ENCODE measurements at regions not wholly inside any gene's neighbourhood (a gene's known extent, or its start where the extent isn't known, plus 50 kb on each side); places are given as distances from the start of the nearest gene placed in this dataset.
"Not testable (repeated sequence)": the region's sequence is repeated elsewhere in the genome, so short reads cannot be mapped to it uniquely, and the experiment has no call there.

DNA sequence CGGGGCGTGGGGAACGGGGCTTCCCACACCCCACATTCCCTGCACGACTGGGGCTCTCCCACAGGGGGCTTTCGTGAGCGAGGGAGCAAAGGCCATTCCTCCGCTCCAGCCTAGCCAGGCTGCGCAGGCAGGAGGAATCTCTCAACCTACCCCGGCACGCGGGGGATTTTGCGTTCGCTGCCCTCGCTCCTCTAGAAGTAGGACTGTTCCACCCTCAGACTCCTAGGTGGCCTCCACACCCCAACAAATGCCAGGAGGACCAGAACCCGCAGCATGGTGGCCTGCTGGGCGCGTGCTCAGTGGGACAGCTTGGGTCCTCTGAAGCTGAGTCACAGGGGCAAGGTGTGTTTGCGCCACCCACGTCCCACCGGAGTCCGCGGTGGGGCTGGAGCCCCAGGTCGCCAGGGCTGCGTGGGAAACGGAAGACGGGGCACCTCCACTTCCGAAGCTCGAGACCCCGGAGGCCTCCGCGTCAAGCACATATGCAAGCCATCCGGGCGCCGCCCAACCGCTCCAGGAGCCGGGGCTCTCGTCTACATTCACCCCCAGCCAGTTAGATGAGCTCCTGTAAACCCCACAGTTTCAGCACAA lies 1938.5 kb upstream of the DEFB115 start:
- H3K27me3 ChIP-seq (ENCODE audit: control insufficient read depth in 1 of 2, insufficient read depth in 2 of 2, low read length in 1 of 2): no peaks in the 10 kb centered on the region
- no peak for DNase-seq
- 42 to 61% methylated on average over 37 of the region's 37 CpGs for WGBS, 2 donors

DNA sequence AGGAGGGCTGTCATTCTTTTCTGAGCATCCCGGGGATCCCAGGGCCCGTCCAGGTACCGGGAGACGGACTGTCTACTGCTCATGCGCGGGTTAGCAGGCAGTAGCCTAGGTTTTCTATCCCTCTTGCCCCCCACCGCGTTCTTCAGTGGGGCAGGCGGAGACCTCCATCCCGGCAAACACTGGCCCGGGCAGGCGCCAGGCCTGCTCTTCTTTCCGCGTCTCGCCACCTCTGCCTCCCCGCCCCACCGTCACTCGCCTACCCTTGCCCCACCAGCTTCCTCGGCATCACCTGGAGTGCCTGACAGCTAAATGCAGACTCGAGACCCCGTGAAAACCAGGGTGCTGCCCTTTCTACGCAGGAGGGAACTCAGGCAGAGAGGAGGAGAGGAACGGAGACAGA lies 1937.7 kb upstream of the DEFB115 start:
- H3K27ac ChIP-seq (ENCODE audit: low read depth in 1 of 2, low read length in 2 of 2): no peak overlapping the region
- peaks cover 4% of the 10 kb centered on the region for H3K9me3 ChIP-seq (ENCODE audit: control insufficient read depth, low read length)
- no peaks in the 10 kb centered on the region for H3K27me3 ChIP-seq (ENCODE audit: control insufficient read depth in 1 of 2, insufficient read depth in 2 of 2, low read length in 1 of 2)
- no peak overlapping the region for H3K4me3 ChIP-seq (ENCODE audit: low read length in 2 of 2)
- intact Hi-C loops (cut with DNase I): no loop called here
- 37 to 48% methylated on average over 22 to 23 of the region's 23 CpGs for WGBS, 2 donors
- H3K36me3 ChIP-seq (ENCODE audit: control insufficient read depth in 1 of 2, insufficient read depth in 2 of 2, low read length in 1 of 2): no peaks in the 10 kb centered on the region
- H3K4me1 ChIP-seq (ENCODE audit: control insufficient read depth in 1 of 2, insufficient read depth in 2 of 2, low read length in 2 of 2): no peaks in the 10 kb centered on the region
- no peak for ATAC-seq (ENCODE audit: low FRiP score)
- no peak for DNase-seq

More for the DNA sequence above, 1938.5 kb upstream of the DEFB115 start:
- Histone ChIP-seq H3K36me3 (ENCODE audit: control insufficient read depth in 1 of 2, insufficient read depth in 2 of 2, low read length in 1 of 2) (no peaks in the 10 kb centered on the region), H3K9me3 (ENCODE audit: control insufficient read depth, low read length) (peaks cover 4% of the 10 kb centered on the region), H3K4me1 (ENCODE audit: control insufficient read depth in 1 of 2, insufficient read depth in 2 of 2, low read length in 2 of 2) (no peaks in the 10 kb centered on the region), H3K27ac (ENCODE audit: low read depth in 1 of 2, low read length in 2 of 2) (no peak overlapping the region), H3K4me3 (ENCODE audit: low read length in 2 of 2) (no peak overlapping the region)
- no peak for ATAC-seq (ENCODE audit: low FRiP score)
- intact Hi-C loops (cut with DNase I): no loop called here

DNA sequence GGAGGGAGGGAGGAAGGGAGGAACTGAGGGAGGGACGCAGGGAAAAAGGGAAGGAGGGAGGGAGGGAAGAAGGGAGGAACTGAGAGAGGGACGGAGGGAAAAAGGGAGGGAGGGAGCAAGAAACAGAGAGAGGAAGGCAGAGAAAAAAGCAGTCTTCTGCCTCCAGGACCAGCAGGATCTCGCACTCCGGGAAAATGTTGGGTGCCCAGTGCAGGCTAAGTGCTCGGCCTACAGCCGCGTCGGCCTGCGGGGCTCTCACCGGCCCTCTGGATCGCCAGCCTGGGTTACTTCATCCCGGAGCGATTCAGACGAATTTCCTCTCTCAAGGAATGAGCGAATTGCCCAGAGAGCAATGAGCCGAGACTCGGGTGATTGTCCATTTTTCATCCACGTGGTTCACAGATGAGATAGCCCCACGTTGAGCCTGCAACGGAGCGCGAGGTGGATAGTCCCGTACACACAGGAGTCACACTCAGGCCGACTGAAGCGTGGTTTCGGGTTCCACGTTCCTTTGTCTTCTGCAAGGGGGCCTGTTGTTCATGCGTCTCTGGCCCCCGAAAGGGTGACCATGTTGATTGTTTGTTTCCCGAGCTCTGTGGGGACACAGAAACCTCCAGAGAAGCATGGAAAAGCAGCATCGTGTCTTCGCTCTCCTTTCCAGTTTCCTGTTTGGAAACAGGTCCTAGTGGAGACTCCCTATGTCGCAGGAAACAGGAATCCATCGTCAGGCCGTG lies 1937.1 kb upstream of the DEFB115 start:
- H3K27me3 ChIP-seq (ENCODE audit: control insufficient read depth in 1 of 2, insufficient read depth in 2 of 2, low read length in 1 of 2); intact Hi-C loops (cut with DNase I); ATAC-seq (ENCODE audit: low FRiP score); H3K36me3 ChIP-seq (ENCODE audit: control insufficient read depth in 1 of 2, insufficient read depth in 2 of 2, low read length in 1 of 2); H3K27ac ChIP-seq (ENCODE audit: low read depth in 1 of 2, low read length in 2 of 2); H3K9me3 ChIP-seq (ENCODE audit: control insufficient read depth, low read length); H3K4me3 ChIP-seq (ENCODE audit: low read length in 2 of 2); DNase-seq; H3K4me1 ChIP-seq (ENCODE audit: control insufficient read depth in 1 of 2, insufficient read depth in 2 of 2, low read length in 2 of 2): not testable (repeated sequence)
- WGBS, 2 donors: 24 to 49% methylated on average over 35 of the region's 35 CpGs

DNA sequence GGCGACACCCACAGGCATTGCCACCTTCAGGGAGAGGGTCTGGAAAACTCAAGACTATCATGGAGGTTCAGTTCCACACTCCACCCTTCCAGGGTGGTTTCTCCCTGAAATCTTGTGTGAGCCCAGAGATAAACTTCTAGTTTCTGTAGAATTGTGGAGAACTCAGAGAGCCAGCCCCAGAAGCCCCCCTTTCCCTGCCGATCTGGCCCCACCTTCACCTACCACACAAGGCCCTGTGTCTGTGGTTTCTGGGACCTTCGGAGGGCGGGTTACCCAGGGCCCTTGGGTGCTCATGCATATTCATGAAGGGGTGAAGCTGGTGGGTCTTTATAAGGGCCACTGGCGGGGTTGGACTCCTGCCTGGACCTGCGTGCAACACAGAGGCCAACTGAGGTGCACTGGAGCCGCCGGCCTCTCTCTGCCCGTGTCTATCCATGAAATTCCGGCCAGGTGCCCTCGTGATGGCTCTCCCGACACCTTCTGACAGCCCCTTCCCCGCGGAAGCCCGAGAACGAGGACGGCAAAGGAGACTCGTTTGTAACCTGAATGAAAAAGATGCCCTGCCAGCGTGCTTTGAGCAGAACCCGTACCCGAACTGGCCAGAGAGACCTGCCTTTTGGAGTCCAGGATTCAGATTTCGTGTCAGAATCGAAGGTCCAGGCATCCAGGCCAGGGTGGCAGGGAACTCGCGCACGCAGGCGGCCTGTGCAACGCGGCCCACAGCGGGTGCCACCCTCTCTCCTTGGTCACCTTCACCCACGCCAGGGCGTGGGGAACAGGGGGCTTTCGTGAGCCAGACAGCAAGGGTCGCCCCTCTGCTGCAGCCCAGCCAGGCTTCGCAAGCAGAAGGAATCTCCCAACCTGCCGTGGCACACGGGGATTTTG lies 1933.6 kb upstream of the DEFB115 start:
- 50 to 81% methylated on average over 37 of the region's 37 CpGs for WGBS, 2 donors
- H3K27me3 ChIP-seq (ENCODE audit: control insufficient read depth in 1 of 2, insufficient read depth in 2 of 2, low read length in 1 of 2): not testable (repeated sequence)

DNA sequence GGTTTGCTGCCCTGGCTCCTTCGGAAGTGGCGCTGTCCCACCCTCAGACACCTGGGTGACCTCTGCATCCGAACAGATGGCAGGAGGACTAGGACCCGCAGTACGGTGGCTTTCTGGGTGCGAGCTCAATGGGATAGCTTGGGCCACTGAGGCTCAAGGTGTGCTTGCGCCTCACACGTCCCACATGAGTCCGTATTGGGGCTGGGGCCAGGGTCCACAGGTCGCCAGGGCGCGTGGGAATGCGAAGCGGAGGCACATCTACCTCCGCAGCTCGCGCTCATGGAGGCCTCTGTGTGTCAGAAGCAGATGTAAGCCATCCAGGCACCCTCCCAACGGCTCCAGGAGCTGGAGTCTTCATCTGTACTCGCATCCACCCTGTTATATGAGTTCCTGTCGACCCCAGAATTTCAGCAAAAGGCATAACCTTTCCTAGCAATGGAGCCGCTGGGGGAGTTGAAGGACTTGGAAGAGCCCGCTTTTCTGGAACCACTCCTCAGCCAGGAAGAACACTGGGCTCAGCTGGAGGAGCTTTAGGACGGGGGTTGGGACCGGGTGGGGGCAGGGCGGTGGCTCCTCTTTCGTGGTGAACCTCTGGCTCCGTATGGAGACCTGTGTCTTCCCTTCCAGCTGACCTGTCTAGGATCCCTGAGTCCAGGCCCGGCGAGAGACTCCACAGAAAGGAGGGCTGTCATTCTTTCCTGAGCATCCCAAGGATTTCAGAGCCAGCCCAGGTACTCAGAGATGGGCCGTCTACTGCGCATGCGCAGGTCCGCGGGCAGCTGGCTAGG lies 1932.8 kb upstream of the DEFB115 start:
- H3K9me3 ChIP-seq (ENCODE audit: control insufficient read depth, low read length); ATAC-seq (ENCODE audit: low FRiP score); H3K36me3 ChIP-seq (ENCODE audit: control insufficient read depth in 1 of 2, insufficient read depth in 2 of 2, low read length in 1 of 2); H3K27ac ChIP-seq (ENCODE audit: low read depth in 1 of 2, low read length in 2 of 2); DNase-seq; H3K4me3 ChIP-seq (ENCODE audit: low read length in 2 of 2); intact Hi-C loops (cut with DNase I); H3K4me1 ChIP-seq (ENCODE audit: control insufficient read depth in 1 of 2, insufficient read depth in 2 of 2, low read length in 2 of 2); H3K27me3 ChIP-seq (ENCODE audit: control insufficient read depth in 1 of 2, insufficient read depth in 2 of 2, low read length in 1 of 2): not testable (repeated sequence)
- WGBS, 2 donors: 49 to 75% methylated on average over 34 of the region's 34 CpGs

More for the DNA sequence above, 1933.6 kb upstream of the DEFB115 start:
- H3K9me3 ChIP-seq (ENCODE audit: control insufficient read depth, low read length); DNase-seq; ATAC-seq (ENCODE audit: low FRiP score); intact Hi-C loops (cut with DNase I); H3K36me3 ChIP-seq (ENCODE audit: control insufficient read depth in 1 of 2, insufficient read depth in 2 of 2, low read length in 1 of 2); H3K4me3 ChIP-seq (ENCODE audit: low read length in 2 of 2); H3K27ac ChIP-seq (ENCODE audit: low read depth in 1 of 2, low read length in 2 of 2); H3K4me1 ChIP-seq (ENCODE audit: control insufficient read depth in 1 of 2, insufficient read depth in 2 of 2, low read length in 2 of 2): not testable (repeated sequence)

DNA sequence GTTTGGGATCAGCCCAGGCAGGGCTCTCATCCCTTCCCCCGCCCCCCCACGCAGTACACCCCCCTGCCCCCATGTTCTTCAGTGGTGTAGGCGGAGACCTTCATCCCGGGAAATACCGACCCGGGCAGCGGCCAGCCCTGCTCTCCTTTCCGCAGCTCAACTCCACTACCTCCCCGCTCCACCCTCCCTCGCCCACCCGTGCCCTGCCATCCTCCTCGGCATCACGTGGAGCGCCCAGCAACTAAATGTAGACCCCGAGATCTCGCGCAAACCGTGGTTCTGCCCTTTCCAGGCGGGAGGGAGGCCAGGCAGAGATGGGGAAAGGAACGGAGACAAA lies 1932.2 kb upstream of the DEFB115 start:
- intact Hi-C loops (cut with DNase I): no loop called here
- no peak overlapping the region for H3K27ac ChIP-seq (ENCODE audit: low read depth in 1 of 2, low read length in 2 of 2)
- no peaks in the 10 kb centered on the region for H3K4me1 ChIP-seq (ENCODE audit: control insufficient read depth in 1 of 2, insufficient read depth in 2 of 2, low read length in 2 of 2)
- WGBS, 2 donors: 54 to 73% methylated on average over 20 of the region's 20 CpGs
- no peaks in the 10 kb centered on the region for H3K36me3 ChIP-seq (ENCODE audit: control insufficient read depth in 1 of 2, insufficient read depth in 2 of 2, low read length in 1 of 2)
- H3K4me3 ChIP-seq (ENCODE audit: low read length in 2 of 2): no peak overlapping the region
- no peaks in the 10 kb centered on the region for H3K9me3 ChIP-seq (ENCODE audit: control insufficient read depth, low read length)
- ATAC-seq (ENCODE audit: low FRiP score) (peak; percentile 44), DNase-seq (no peak)
- H3K27me3 ChIP-seq (ENCODE audit: control insufficient read depth in 1 of 2, insufficient read depth in 2 of 2, low read length in 1 of 2): no peaks in the 10 kb centered on the region

DNA sequence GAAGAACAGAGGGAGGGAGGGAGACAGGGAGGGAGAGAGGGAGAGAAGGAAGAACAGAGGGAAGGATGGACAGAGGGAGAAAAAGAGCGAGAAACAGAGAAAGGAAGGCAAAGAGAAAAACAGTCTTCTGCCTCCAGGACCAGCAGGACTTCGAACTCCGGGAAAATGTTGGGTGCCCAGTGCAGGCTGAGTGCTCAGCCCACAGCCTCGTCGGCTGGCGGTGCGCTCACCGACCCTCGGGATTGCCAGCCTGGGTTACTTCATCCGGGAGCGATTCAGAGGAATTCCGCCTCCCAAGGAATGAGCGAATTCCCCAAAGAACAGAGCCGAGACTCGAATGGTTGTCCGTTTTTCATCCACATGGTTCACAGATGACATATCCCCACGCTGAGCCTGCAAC lies 1931.7 kb upstream of the DEFB115 start:
- H3K4me3 ChIP-seq (ENCODE audit: low read length in 2 of 2); DNase-seq; ATAC-seq (ENCODE audit: low FRiP score); H3K27ac ChIP-seq (ENCODE audit: low read depth in 1 of 2, low read length in 2 of 2); H3K9me3 ChIP-seq (ENCODE audit: control insufficient read depth, low read length); H3K4me1 ChIP-seq (ENCODE audit: control insufficient read depth in 1 of 2, insufficient read depth in 2 of 2, low read length in 2 of 2); H3K36me3 ChIP-seq (ENCODE audit: control insufficient read depth in 1 of 2, insufficient read depth in 2 of 2, low read length in 1 of 2); H3K27me3 ChIP-seq (ENCODE audit: control insufficient read depth in 1 of 2, insufficient read depth in 2 of 2, low read length in 1 of 2); intact Hi-C loops (cut with DNase I): not testable (repeated sequence)
- WGBS, 2 donors: 42 to 82% methylated on average over 13 to 15 of the region's 17 CpGs

DNA sequence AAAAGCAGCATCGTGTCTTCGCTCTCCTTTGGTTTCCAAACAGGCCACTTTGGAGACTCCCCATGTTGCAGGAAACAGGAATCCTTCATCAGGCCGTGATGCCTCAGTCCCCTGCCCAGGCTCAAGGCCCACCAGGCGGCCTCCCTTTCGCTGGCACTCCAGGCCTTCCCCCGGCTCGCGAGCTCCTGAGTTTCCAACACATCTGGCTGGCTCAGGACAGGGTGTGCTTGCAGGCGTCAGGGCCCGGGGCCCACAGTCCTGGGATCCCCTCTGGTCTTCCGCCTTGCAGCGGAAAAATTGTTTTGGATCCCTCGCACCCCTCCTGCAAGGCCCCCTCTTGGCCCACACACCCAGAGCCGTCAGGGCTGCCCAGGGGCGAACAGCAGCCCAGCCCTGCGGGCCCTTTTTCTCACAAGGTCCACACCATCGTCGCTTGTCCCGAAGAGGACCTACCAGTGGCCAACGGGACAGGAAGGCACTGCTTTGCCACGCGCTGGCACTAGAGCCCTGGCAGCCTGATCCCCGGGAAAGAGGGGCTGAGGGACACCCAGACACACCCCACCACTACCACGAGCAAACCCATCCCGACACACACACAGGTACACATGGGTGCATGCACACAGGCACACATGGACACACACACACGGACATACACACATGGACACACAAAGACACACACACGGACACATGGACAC lies 1930.9 kb upstream of the DEFB115 start:
- Histone ChIP-seq H3K9me3 (ENCODE audit: control insufficient read depth, low read length) (no peaks in the 10 kb centered on the region), H3K36me3 (ENCODE audit: control insufficient read depth in 1 of 2, insufficient read depth in 2 of 2, low read length in 1 of 2) (no peaks in the 10 kb centered on the region), H3K4me1 (ENCODE audit: control insufficient read depth in 1 of 2, insufficient read depth in 2 of 2, low read length in 2 of 2) (no peaks in the 10 kb centered on the region), H3K27ac (ENCODE audit: low read depth in 1 of 2, low read length in 2 of 2) (no peak overlapping the region), H3K4me3 (ENCODE audit: low read length in 2 of 2) (no peak overlapping the region), H3K27me3 (ENCODE audit: control insufficient read depth in 1 of 2, insufficient read depth in 2 of 2, low read length in 1 of 2) (no peaks in the 10 kb centered on the region)
- DNase-seq: no peak
- intact Hi-C loops (cut with DNase I): no loop called here
- ATAC-seq (ENCODE audit: low FRiP score): peak; percentile 85
- 63 to 74% methylated on average over 27 of the region's 27 CpGs for WGBS, 2 donors

Data from aorta (tissue), 5 donors.